WTC11 (cell line): ENCODE measurements at regions not wholly inside any gene's neighbourhood (a gene's known extent, or its start where the extent isn't known, plus 50 kb on each side); places are given as distances from the start of the nearest gene placed in this dataset.

Experiments used
- ATAC-seq: fragments of 200-7000 bp; cut with Tn5 transposase; 2 replicates; pipeline ENCODE4 v1.10.0; 2021; ENCODE audit warnings: mild to moderate bottlenecking, moderate library complexity
- CTCF ChIA-PET: fragments of 300-600 bp; sonication (Branson Sonifier 250); formaldehyde crosslinking; loops from one replicate; lab custom pipeline; 2021; ENCODE audit warnings: antibody characterized with exemption; lab: Charles Lee
- POLR2A ChIA-PET: fragments of 350-600 bp; sonication (Branson Sonifier 250); formaldehyde crosslinking; loops from one replicate; lab custom pipeline; 2021; ENCODE audit warnings: antibody characterized with exemption; lab: Charles Lee
- DNase-seq: peaks from one replicate; pipeline ENCODE4 v3.0.0; 2021; ENCODE audit warnings: low spot score
- H3K27ac Mint-ChIP-seq: 2 replicates; pipeline ENCODE4 v1.8.0; 2021; ENCODE audit warnings: mixed read lengths
- H3K27me3 Mint-ChIP-seq: 2 replicates; pipeline ENCODE4 v1.8.0; 2021; ENCODE audit warnings: low read depth, mild to moderate bottlenecking, moderate library complexity, mixed read lengths
- H3K36me3 Mint-ChIP-seq: 2 replicates; pipeline ENCODE4 v1.8.0; 2021; ENCODE audit warnings: mixed read lengths
- H3K4me1 Mint-ChIP-seq: 2 replicates; pipeline ENCODE4 v1.8.0; 2022; ENCODE audit warnings: mixed read lengths
- H3K4me3 Mint-ChIP-seq: 2 replicates; pipeline ENCODE4 v1.8.0; 2021; ENCODE audit warnings: mild to moderate bottlenecking, moderate library complexity, mixed read lengths
- H3K9me3 Mint-ChIP-seq: 2 replicates; pipeline ENCODE4 v1.8.0; 2021; ENCODE audit warnings: mixed read lengths
- CBFB ChIP-seq: sonication (generic); formaldehyde crosslinking; IDR thresholded peaks from 2 replicates; pipeline ENCODE4 v1.8.1; 2022; ENCODE audit warnings: mild to moderate bottlenecking, low read depth, missing genetic modification reagents
- CREB1 ChIP-seq: sonication (generic); formaldehyde crosslinking; IDR thresholded peaks from 2 replicates; pipeline ENCODE4 v1.8.0; 2023; ENCODE audit warnings: mild to moderate bottlenecking, missing genetic modification reagents
- FOXK1 ChIP-seq: sonication (generic); formaldehyde crosslinking; IDR thresholded peaks from 2 replicates; pipeline ENCODE4 v1.8.0; 2022; ENCODE audit warnings: mild to moderate bottlenecking, moderate library complexity, missing genetic modification reagents
- FOXP1 ChIP-seq: sonication (generic); formaldehyde crosslinking; IDR thresholded peaks from 2 replicates; pipeline ENCODE4 v1.8.0; 2022; ENCODE audit warnings: missing genetic modification reagents, mild to moderate bottlenecking, moderate library complexity, borderline replicate concordance
- IRF2 ChIP-seq: sonication (generic); formaldehyde crosslinking; IDR thresholded peaks from 2 replicates; pipeline ENCODE4 v1.8.0; 2022; ENCODE audit warnings: low read depth, missing genetic modification reagents, borderline replicate concordance
- NR3C1 ChIP-seq: sonication (generic); formaldehyde crosslinking; conservative IDR thresholded peaks from 2 replicates; pipeline ENCODE4 v1.8.1; 2023; ENCODE audit warnings: low read depth, mild to moderate bottlenecking, missing genetic modification reagents
- OVOL2 ChIP-seq: fragments of 250-450 bp; sonication (Bioruptor Pico); IDR thresholded peaks from 2 replicates; pipeline ENCODE4 v1.9.0; 2021; ENCODE audit warnings: mild to moderate bottlenecking, borderline replicate concordance
- RELA ChIP-seq: sonication (generic); formaldehyde crosslinking; IDR thresholded peaks from 2 replicates; pipeline ENCODE4 v1.8.1; 2022; ENCODE audit warnings: missing genetic modification reagents, mild to moderate bottlenecking, borderline replicate concordance
- RORB ChIP-seq: fragments of 250-450 bp; sonication (Bioruptor Pico); IDR thresholded peaks from 2 replicates; pipeline ENCODE4 v1.9.0; 2021; ENCODE audit warnings: mild to moderate bottlenecking
- SP1 ChIP-seq: sonication (generic); formaldehyde crosslinking; conservative IDR thresholded peaks from 2 replicates; pipeline ENCODE4 v1.8.1; 2022; ENCODE audit warnings: missing genetic modification reagents
- ZNF121 ChIP-seq: sonication (generic); formaldehyde crosslinking; IDR thresholded peaks from 2 replicates; pipeline ENCODE4 v1.8.0; 2023; ENCODE audit warnings: missing genetic modification reagents
- ZNF232 ChIP-seq: sonication (generic); formaldehyde crosslinking; IDR thresholded peaks from 2 replicates; pipeline ENCODE4 v1.8.0; 2022; ENCODE audit warnings: mild to moderate bottlenecking, missing genetic modification reagents
- TF ChIP-seq, protein P1 (sequence below): sonication (generic); formaldehyde crosslinking; IDR thresholded peaks from 2 replicates; pipeline ENCODE4 v1.8.1; 2022; ENCODE audit warnings: low read depth, missing genetic modification reagents, borderline replicate concordance
- TF ChIP-seq, protein P2 (sequence below): sonication (generic); formaldehyde crosslinking; IDR thresholded peaks from 2 replicates; pipeline ENCODE4 v1.8.0; 2023; ENCODE audit warnings: mild to moderate bottlenecking, missing genetic modification reagents
- TF ChIP-seq, protein P3 (sequence below): fragments of 200-600 bp; IDR thresholded peaks from 2 replicates; pipeline ENCODE4 v1.8.0; 2022; ENCODE audit warnings: antibody characterized with exemption
- TF ChIP-seq, protein P4 (sequence below): sonication (generic); formaldehyde crosslinking; IDR thresholded peaks from 2 replicates; pipeline ENCODE4 v1.8.0; 2022; ENCODE audit warnings: mild to moderate bottlenecking, missing genetic modification reagents
- TF ChIP-seq, protein P5 (sequence below): sonication (generic); formaldehyde crosslinking; IDR thresholded peaks from 2 replicates; pipeline ENCODE4 v1.8.0; 2022; ENCODE audit warnings: mild to moderate bottlenecking, missing genetic modification reagents
- TF ChIP-seq, protein P6 (sequence below): sonication (generic); formaldehyde crosslinking; IDR thresholded peaks from 2 replicates; pipeline ENCODE4 v1.8.1; 2023; ENCODE audit warnings: mild to moderate bottlenecking, moderate library complexity, missing genetic modification reagents
- TF ChIP-seq, protein P7 (sequence below): sonication (generic); formaldehyde crosslinking; IDR thresholded peaks from 2 replicates; pipeline ENCODE4 v1.8.1; 2023; ENCODE audit warnings: mild to moderate bottlenecking, missing genetic modification reagents
- TF ChIP-seq, protein P8 (sequence below): fragments of 250-450 bp; sonication (Bioruptor Pico); IDR thresholded peaks from 2 replicates; pipeline ENCODE4 v1.9.0; 2021; ENCODE audit warnings: moderate library complexity, mild to moderate bottlenecking, inconsistent platforms, borderline replicate concordance
- TF ChIP-seq, protein P9 (sequence below): fragments of 250-450 bp; sonication (Bioruptor Pico); IDR thresholded peaks from 2 replicates; pipeline ENCODE4 v1.9.0; 2021; ENCODE audit warnings: mild to moderate bottlenecking

DNA sequence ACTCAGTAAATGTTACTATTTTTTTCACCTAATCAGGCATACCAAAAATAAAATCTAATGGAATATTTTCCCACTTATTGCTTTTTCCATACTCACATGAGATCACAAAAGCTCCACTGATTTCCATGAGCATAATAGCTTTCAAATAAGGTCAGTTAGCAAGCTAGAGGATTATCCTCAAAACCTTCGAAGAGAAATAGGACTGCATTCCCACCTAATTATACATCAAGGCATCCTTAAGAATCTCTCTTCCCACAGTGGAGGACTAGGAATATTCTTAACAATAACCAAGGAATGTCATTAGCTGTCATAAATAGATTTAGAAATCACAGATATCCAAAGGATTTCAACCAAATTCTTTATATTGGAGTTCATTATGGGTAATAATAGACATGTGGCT lies 127.9 kb upstream of the STT3B start (continued):
- TF ChIP-seq, protein P1, sequence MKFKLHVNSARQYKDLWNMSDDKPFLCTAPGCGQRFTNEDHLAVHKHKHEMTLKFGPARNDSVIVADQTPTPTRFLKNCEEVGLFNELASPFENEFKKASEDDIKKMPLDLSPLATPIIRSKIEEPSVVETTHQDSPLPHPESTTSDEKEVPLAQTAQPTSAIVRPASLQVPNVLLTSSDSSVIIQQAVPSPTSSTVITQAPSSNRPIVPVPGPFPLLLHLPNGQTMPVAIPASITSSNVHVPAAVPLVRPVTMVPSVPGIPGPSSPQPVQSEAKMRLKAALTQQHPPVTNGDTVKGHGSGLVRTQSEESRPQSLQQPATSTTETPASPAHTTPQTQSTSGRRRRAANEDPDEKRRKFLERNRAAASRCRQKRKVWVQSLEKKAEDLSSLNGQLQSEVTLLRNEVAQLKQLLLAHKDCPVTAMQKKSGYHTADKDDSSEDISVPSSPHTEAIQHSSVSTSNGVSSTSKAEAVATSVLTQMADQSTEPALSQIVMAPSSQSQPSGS, result no peak
- TF ChIP-seq FOXP1 (CRISPR knock-in tag), result no peak
- no peak for TF ChIP-seq NR3C1 (CRISPR knock-in tag)
- TF ChIP-seq, all 79 proteins: peak for 0

DNA sequence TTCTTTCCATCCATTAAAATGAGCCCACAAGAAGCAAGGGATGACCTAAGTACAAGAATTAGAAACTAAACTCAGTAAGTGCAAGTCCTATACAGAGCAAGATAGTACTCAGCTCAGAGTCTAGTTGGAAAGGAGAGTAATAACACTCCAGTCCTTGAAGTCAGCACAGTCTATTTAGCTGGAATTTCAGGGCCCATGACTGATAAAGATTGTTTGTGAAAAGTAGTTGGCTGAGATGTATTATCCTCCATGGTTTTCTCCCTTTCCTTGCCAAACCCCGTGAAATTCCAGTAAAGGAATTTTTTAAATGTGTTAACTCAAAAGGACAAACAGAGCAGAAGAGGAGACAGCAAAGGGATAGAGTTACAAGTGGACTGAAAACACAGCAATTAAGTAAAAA lies 127.2 kb upstream of the STT3B start:
- TF ChIP-seq, protein P2, sequence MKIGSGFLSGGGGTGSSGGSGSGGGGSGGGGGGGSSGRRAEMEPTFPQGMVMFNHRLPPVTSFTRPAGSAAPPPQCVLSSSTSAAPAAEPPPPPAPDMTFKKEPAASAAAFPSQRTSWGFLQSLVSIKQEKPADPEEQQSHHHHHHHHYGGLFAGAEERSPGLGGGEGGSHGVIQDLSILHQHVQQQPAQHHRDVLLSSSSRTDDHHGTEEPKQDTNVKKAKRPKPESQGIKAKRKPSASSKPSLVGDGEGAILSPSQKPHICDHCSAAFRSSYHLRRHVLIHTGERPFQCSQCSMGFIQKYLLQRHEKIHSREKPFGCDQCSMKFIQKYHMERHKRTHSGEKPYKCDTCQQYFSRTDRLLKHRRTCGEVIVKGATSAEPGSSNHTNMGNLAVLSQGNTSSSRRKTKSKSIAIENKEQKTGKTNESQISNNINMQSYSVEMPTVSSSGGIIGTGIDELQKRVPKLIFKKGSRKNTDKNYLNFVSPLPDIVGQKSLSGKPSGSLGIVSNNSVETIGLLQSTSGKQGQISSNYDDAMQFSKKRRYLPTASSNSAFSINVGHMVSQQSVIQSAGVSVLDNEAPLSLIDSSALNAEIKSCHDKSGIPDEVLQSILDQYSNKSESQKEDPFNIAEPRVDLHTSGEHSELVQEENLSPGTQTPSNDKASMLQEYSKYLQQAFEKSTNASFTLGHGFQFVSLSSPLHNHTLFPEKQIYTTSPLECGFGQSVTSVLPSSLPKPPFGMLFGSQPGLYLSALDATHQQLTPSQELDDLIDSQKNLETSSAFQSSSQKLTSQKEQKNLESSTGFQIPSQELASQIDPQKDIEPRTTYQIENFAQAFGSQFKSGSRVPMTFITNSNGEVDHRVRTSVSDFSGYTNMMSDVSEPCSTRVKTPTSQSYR (CRISPR knock-in tag), result no peak
- TF ChIP-seq, protein P3, sequence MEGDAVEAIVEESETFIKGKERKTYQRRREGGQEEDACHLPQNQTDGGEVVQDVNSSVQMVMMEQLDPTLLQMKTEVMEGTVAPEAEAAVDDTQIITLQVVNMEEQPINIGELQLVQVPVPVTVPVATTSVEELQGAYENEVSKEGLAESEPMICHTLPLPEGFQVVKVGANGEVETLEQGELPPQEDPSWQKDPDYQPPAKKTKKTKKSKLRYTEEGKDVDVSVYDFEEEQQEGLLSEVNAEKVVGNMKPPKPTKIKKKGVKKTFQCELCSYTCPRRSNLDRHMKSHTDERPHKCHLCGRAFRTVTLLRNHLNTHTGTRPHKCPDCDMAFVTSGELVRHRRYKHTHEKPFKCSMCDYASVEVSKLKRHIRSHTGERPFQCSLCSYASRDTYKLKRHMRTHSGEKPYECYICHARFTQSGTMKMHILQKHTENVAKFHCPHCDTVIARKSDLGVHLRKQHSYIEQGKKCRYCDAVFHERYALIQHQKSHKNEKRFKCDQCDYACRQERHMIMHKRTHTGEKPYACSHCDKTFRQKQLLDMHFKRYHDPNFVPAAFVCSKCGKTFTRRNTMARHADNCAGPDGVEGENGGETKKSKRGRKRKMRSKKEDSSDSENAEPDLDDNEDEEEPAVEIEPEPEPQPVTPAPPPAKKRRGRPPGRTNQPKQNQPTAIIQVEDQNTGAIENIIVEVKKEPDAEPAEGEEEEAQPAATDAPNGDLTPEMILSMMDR, result no peak
- no peak for TF ChIP-seq RORB (CRISPR knock-in tag)
- no peak for TF ChIP-seq SP1 (CRISPR knock-in tag)
- TF ChIP-seq, protein P1, result no peak
- no peak for TF ChIP-seq RELA (CRISPR knock-in tag)
- TF ChIP-seq, protein P4, sequence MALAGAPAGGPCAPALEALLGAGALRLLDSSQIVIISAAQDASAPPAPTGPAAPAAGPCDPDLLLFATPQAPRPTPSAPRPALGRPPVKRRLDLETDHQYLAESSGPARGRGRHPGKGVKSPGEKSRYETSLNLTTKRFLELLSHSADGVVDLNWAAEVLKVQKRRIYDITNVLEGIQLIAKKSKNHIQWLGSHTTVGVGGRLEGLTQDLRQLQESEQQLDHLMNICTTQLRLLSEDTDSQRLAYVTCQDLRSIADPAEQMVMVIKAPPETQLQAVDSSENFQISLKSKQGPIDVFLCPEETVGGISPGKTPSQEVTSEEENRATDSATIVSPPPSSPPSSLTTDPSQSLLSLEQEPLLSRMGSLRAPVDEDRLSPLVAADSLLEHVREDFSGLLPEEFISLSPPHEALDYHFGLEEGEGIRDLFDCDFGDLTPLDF, result no peak
- TF ChIP-seq NR3C1 (CRISPR knock-in tag), result no peak
- TF ChIP-seq, protein P5, sequence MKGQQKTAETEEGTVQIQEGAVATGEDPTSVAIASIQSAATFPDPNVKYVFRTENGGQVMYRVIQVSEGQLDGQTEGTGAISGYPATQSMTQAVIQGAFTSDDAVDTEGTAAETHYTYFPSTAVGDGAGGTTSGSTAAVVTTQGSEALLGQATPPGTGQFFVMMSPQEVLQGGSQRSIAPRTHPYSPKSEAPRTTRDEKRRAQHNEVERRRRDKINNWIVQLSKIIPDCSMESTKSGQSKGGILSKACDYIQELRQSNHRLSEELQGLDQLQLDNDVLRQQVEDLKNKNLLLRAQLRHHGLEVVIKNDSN (CRISPR knock-in tag), result no peak
- TF ChIP-seq, protein P6, sequence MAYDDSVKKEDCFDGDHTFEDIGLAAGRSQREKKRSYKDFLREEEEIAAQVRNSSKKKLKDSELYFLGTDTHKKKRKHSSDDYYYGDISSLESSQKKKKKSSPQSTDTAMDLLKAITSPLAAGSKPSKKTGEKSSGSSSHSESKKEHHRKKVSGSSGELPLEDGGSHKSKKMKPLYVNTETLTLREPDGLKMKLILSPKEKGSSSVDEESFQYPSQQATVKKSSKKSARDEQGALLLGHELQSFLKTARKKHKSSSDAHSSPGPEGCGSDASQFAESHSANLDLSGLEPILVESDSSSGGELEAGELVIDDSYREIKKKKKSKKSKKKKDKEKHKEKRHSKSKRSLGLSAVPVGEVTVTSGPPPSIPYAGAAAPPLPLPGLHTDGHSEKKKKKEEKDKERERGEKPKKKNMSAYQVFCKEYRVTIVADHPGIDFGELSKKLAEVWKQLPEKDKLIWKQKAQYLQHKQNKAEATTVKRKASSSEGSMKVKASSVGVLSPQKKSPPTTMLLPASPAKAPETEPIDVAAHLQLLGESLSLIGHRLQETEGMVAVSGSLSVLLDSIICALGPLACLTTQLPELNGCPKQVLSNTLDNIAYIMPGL (CRISPR knock-in tag), result no peak
- no peak for TF ChIP-seq IRF2 (CRISPR knock-in tag)
- TF ChIP-seq CREB1 (CRISPR knock-in tag), result no peak
- TF ChIP-seq FOXK1 (CRISPR knock-in tag), result no peak
- no peak for TF ChIP-seq ZNF232 (CRISPR knock-in tag)
- no peak for TF ChIP-seq ZNF121 (CRISPR knock-in tag)
- no peak for TF ChIP-seq CBFB (CRISPR knock-in tag)
- TF ChIP-seq, protein P7, sequence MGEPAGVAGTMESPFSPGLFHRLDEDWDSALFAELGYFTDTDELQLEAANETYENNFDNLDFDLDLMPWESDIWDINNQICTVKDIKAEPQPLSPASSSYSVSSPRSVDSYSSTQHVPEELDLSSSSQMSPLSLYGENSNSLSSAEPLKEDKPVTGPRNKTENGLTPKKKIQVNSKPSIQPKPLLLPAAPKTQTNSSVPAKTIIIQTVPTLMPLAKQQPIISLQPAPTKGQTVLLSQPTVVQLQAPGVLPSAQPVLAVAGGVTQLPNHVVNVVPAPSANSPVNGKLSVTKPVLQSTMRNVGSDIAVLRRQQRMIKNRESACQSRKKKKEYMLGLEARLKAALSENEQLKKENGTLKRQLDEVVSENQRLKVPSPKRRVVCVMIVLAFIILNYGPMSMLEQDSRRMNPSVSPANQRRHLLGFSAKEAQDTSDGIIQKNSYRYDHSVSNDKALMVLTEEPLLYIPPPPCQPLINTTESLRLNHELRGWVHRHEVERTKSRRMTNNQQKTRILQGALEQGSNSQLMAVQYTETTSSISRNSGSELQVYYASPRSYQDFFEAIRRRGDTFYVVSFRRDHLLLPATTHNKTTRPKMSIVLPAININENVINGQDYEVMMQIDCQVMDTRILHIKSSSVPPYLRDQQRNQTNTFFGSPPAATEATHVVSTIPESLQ (CRISPR knock-in tag), result no peak
- TF ChIP-seq, protein P8, sequence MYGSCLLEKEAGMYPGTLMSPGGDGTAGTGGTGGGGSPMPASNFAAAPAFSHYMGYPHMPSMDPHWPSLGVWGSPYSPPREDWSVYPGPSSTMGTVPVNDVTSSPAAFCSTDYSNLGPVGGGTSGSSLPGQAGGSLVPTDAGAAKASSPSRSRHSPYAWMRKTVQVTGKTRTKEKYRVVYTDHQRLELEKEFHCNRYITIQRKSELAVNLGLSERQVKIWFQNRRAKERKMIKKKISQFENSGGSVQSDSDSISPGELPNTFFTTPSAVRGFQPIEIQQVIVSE (CRISPR knock-in tag), result no peak
- no peak for TF ChIP-seq OVOL2 (CRISPR knock-in tag)
- TF ChIP-seq, protein P9, sequence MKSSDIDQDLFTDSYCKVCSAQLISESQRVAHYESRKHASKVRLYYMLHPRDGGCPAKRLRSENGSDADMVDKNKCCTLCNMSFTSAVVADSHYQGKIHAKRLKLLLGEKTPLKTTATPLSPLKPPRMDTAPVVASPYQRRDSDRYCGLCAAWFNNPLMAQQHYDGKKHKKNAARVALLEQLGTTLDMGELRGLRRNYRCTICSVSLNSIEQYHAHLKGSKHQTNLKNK (CRISPR knock-in tag), result no peak
- H3K27me3 Mint-ChIP-seq, result no peaks in the 10 kb centered on the region
- no peak for DNase-seq
- no peak overlapping the region for H3K27ac Mint-ChIP-seq
- CTCF ChIA-PET, result no interaction called here
- no peaks in the 10 kb centered on the region for H3K36me3 Mint-ChIP-seq
- H3K4me3 Mint-ChIP-seq, result no peak overlapping the region
- H3K9me3 Mint-ChIP-seq, result peaks cover 11% of the 10 kb centered on the region
- no peak for ATAC-seq
- POLR2A ChIA-PET, result no interaction called here
- H3K4me1 Mint-ChIP-seq, result peaks cover 16% of the 10 kb centered on the region
